Ascending aorta (tissue), 2 donors: ENCODE measurements at regions not wholly inside any gene's neighbourhood (a gene's known extent, or its start where the extent isn't known, plus 50 kb on each side); places are given as distances from the start of the nearest gene placed in this dataset.

Source experiments
- DNase-seq, 2 donors: peaks; one replicate each; pipeline ENCODE4 v3.0.0-alpha.2; 2019; ENCODE audit warnings: low spot score in 2 of 2
- H3K27ac ChIP-seq, 2 donors: fragments of 200-600 bp; sonication (generic); one replicate each; pipeline ENCODE4 v1.5.1; 2016 to 2017; ENCODE audit warnings: mild to moderate bottlenecking in 1 of 2
- H3K27me3 ChIP-seq: fragments of 200-600 bp; sonication (generic); one replicate; pipeline ENCODE4 v1.5.1; 2017
- H3K36me3 ChIP-seq, 2 donors: fragments of 200-600 bp; sonication (generic); one replicate each; pipeline ENCODE4 v1.5.1; 2016
- H3K4me1 ChIP-seq, 2 donors: fragments of 200-600 bp; sonication (generic); one replicate each; pipeline ENCODE4 v1.5.1; 2016 to 2017; ENCODE audit warnings: mild to moderate bottlenecking in 1 of 2
- H3K4me3 ChIP-seq, 2 donors: fragments of 200-600 bp; sonication (generic); one replicate each; pipeline ENCODE4 v1.5.1; 2016 to 2017; ENCODE audit warnings: mild to moderate bottlenecking in 1 of 2
- H3K9me3 ChIP-seq, 2 donors: fragments of 200-600 bp; sonication (generic); one replicate each; pipeline ENCODE4 v1.5.1; 2016
- CTCF ChIP-seq, 3 experiments: fragments of 200-600 bp in 2 of 3; fragments of 450-650 bp in 1 of 3; sonication (generic) in 2 of 3; IDR thresholded peaks; one replicate each; pipeline ENCODE4 v1.5.1; 2016 to 2019; ENCODE audit warnings: antibody characterized with exemption in 3 of 3, mild to moderate bottlenecking in 1 of 3, moderate library complexity in 1 of 3
- intact Hi-C: fragments of 100-400 bp; cut with DNase I; formaldehyde crosslinking; loops from one replicate; pipeline ENCODE4 v1.15.1; 2023

DNA sequence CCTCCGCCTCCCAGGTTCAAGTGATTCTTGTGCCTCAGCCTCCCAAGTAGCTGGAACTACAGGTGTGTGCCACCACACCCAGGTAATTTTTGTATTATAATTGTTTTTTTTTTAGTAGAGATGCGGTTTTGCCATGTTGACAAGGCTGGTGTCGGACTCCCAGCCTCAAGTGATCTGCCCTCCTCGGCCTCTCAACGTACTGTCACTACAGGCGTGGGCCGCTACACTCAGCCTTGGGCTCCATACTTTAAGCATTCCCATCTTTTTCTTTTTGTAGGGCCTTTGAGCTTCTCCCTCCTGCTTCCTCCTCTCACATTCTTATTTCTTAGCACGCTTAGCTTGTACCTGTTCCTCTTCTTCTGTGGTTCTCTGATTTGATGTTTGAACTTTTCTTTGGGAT is 62.8 kb downstream of the SERPINA3 start:
- Histone ChIP-seq H3K4me1 (no peaks in the 10 kb centered on the region), H3K36me3 (no peaks in the 10 kb centered on the region), H3K27ac (no peak overlapping the region), H3K27me3 (no peaks in the 10 kb centered on the region), H3K9me3 (no peaks in the 10 kb centered on the region), H3K4me3 (no peak overlapping the region)
- DNase-seq, result peak in 1 of 2 donors; percentile 4
- no peak for TF ChIP-seq CTCF (IDR thresholded peaks at IDR 0.05)
- intact Hi-C loops, result no loop called here

DNA sequence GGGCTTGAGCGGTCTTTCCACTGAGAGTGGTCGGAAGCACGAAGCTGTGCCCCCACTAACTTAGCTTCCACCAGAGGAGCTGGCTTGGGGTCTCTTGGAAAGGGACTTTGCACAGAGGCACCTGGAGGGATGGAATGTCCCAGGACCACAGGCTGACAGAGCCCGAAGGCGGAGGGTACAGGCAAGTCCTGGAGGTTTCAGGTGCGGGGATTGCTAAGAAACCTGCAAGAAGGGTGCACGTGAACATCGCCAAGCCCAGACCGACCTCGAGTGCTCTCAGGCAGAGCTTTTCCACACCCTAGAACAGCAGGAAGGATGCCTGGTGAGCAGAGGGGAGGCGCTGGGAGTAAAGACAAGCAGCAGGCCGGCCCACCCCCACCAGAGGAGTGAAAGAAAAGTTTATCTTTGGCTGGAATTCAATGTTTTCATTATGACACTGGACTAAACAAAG is 61.6 kb downstream of the SERPINA3 start:
- H3K4me3 ChIP-seq, result no peak overlapping the region
- peak in 1 of 2 donors; percentile 54 for DNase-seq
- no peak for TF ChIP-seq CTCF (IDR thresholded peaks at IDR 0.05)
- intact Hi-C loops, result no loop called here
- H3K27ac ChIP-seq, result no peak overlapping the region
- no peaks in the 10 kb centered on the region for H3K36me3 ChIP-seq
- no peaks in the 10 kb centered on the region for H3K9me3 ChIP-seq
- H3K4me1 ChIP-seq, result no peaks in the 10 kb centered on the region
- no peaks in the 10 kb centered on the region for H3K27me3 ChIP-seq
